Liver (tissue), 8 donors: ENCODE measurements at regions not wholly inside any gene's neighbourhood (a gene's known extent, or its start where the extent isn't known, plus 50 kb on each side); places are given as distances from the start of the nearest gene placed in this dataset.

Experiments
- DNase-seq: peaks from one replicate; pipeline ENCODE4 v3.0.0-alpha.2; 2017; ENCODE audit warnings: low spot score
- H3K27ac ChIP-seq, 2 donors: one replicate each; pipeline ENCODE4 v1.7.0; 2013; ENCODE audit warnings: inconsistent platforms in 2 of 2, low read length in 2 of 2, control low read depth in 1 of 2, low read depth in 1 of 2, mild to moderate bottlenecking in 1 of 2
- H3K27me3 ChIP-seq, 4 donors: one replicate each; pipeline versions ENCODE4 v1.6.1 to v1.7.0; 2013; ENCODE audit warnings: low read length in 3 of 4, inconsistent platforms in 1 of 4, mild to moderate bottlenecking in 1 of 4, moderate library complexity in 1 of 4; ENCODE audit not compliant: control insufficient read depth in 4 of 4, insufficient read depth in 4 of 4
- H3K36me3 ChIP-seq, 4 donors: one replicate each; pipeline versions ENCODE4 v1.6.1 to v1.7.0; 2013; ENCODE audit warnings: low read length in 3 of 4, mild to moderate bottlenecking in 3 of 4, low read depth in 1 of 4, moderate library complexity in 1 of 4; ENCODE audit not compliant: control insufficient read depth in 4 of 4, insufficient read depth in 3 of 4
- H3K4me1 ChIP-seq, 4 donors: one replicate each; pipeline versions ENCODE4 v1.6.1 to v1.7.0; 2013; ENCODE audit warnings: low read length in 3 of 4, mild to moderate bottlenecking in 3 of 4, moderate library complexity in 1 of 4; ENCODE audit not compliant: control insufficient read depth in 4 of 4, insufficient read depth in 4 of 4
- H3K4me3 ChIP-seq, 3 donors: one replicate each; pipeline versions ENCODE4 v1.6.1 to v1.7.0; 2013; ENCODE audit warnings: low read length in 3 of 3, control low read depth in 1 of 3, low read depth in 1 of 3, mild to moderate bottlenecking in 1 of 3
- H3K9ac ChIP-seq, 2 donors: one replicate each; pipeline ENCODE4 v1.7.0; 2013; ENCODE audit warnings: low read length in 2 of 2, mild to moderate bottlenecking in 2 of 2, moderate library complexity in 2 of 2, control low read depth in 1 of 2, low read depth in 1 of 2
- H3K9me3 ChIP-seq, 4 donors: one replicate each; pipeline versions ENCODE4 v1.6.1 to v1.7.0; 2013; ENCODE audit warnings: low read length in 3 of 4; ENCODE audit not compliant: control insufficient read depth in 4 of 4
- ATF3 ChIP-seq: IDR thresholded peaks from 2 replicates; pipeline ENCODE4 v1.6.1; 2016; ENCODE audit warnings: antibody characterized with exemption
- CTCF ChIP-seq: fragments of 150-350 bp; IDR thresholded peaks from 2 replicates; pipeline ENCODE4 v1.5.1; 2017; ENCODE audit warnings: improper control_type of control experiment, low read depth, low read length; ENCODE audit not compliant: missing input control
- EGR1 ChIP-seq, 2 donors: IDR thresholded peaks; 2 replicates each; pipeline ENCODE4 v1.6.1; 2016 to 2018; ENCODE audit warnings: antibody characterized with exemption in 2 of 2, low read depth in 2 of 2
- FOXA1 ChIP-seq: IDR thresholded peaks from 2 replicates; pipeline ENCODE4 v1.6.1; 2016; ENCODE audit warnings: antibody characterized with exemption
- FOXA2 ChIP-seq: IDR thresholded peaks from 2 replicates; pipeline ENCODE4 v1.6.1; 2016; ENCODE audit warnings: antibody characterized with exemption
- GABPA ChIP-seq, 2 donors: IDR thresholded peaks in 1 of 2; conservative IDR thresholded peaks in 1 of 2; 2 replicates each; pipeline ENCODE4 v1.6.1; 2016; ENCODE audit warnings: antibody characterized with exemption in 2 of 2, mild to moderate bottlenecking in 1 of 2, moderate library complexity in 1 of 2
- HNF4A ChIP-seq, 2 donors: conservative IDR thresholded peaks; 2 replicates each; pipeline ENCODE4 v1.6.1; 2016; ENCODE audit warnings: antibody characterized with exemption in 2 of 2, mild to moderate bottlenecking in 2 of 2
- HNF4G ChIP-seq: IDR thresholded peaks from 2 replicates; pipeline ENCODE4 v1.6.1; 2016; ENCODE audit warnings: antibody characterized with exemption
- JUND ChIP-seq, 2 donors: IDR thresholded peaks; 2 replicates each; pipeline ENCODE4 v1.6.1; 2016; ENCODE audit warnings: antibody characterized with exemption in 2 of 2
- MAX ChIP-seq: IDR thresholded peaks from 2 replicates; pipeline ENCODE4 v1.6.1; 2016; ENCODE audit warnings: antibody characterized with exemption
- NR2F2 ChIP-seq: IDR thresholded peaks from 2 replicates; pipeline ENCODE4 v1.6.1; 2016; ENCODE audit warnings: antibody characterized with exemption
- RAD21 ChIP-seq, 2 donors: IDR thresholded peaks; 2 replicates each; pipeline ENCODE4 v1.6.1; 2016; ENCODE audit warnings: antibody characterized with exemption in 2 of 2, mild to moderate bottlenecking in 2 of 2
- REST ChIP-seq: IDR thresholded peaks from 2 replicates; pipeline ENCODE4 v1.6.1; 2016; ENCODE audit warnings: antibody characterized with exemption, mild to moderate bottlenecking
- RXRA ChIP-seq, 2 donors: IDR thresholded peaks; 2 replicates each; pipeline ENCODE4 v1.6.1; 2017 to 2018; ENCODE audit warnings: antibody characterized with exemption in 2 of 2, mild to moderate bottlenecking in 1 of 2
- SP1 ChIP-seq: IDR thresholded peaks from 2 replicates; pipeline ENCODE4 v1.6.1; 2018; ENCODE audit warnings: antibody characterized with exemption, mild to moderate bottlenecking
- TAF1 ChIP-seq: conservative IDR thresholded peaks from 2 replicates; pipeline ENCODE4 v1.6.1; 2016; ENCODE audit warnings: antibody characterized with exemption, mild to moderate bottlenecking
- YY1 ChIP-seq: IDR thresholded peaks from 2 replicates; pipeline ENCODE4 v1.6.1; 2016; ENCODE audit warnings: antibody characterized with exemption, mild to moderate bottlenecking
- ZBTB33 ChIP-seq: IDR thresholded peaks from 2 replicates; pipeline ENCODE4 v1.6.1; 2016; ENCODE audit warnings: antibody characterized with exemption
- whole genome bisulfite sequencing: extraction: QIAGEN DNeasy Blood & Tissue Kit; methylation state at CpG from one replicate; pipeline ENCODE4 v1.1.7; 2013; 5-methylcytosine and 5-hydroxymethylcytosine counted together
- donor health status: healthy.
- donor health status: healthy.
- donor health status: healthy.
- donor health status: healthy.
- donor health status: healthy.

GRCh38 chr10:57825015-57825414 lies 442.7 kb downstream of the IPMK start:
- Histone ChIP-seq H3K36me3 (no peaks in the 10 kb centered on the region), H3K9ac (no peak overlapping the region)
- TF ChIP-seq JUND (IDR thresholded peaks at IDR 0.05) (no peak), RXRA (IDR thresholded peaks at IDR 0.05) (no peak), RAD21 (IDR thresholded peaks at IDR 0.05) (no peak), HNF4A (conservative IDR thresholded peaks at IDR 0.05) (no peak), TAF1 (no peak), SP1 (no peak)

GRCh38 chr10:57823398-57823797 lies 444.3 kb downstream of the IPMK start:
- H3K27ac ChIP-seq = peak overlapping the region in 1 of 2 donors; percentile 21
- no peak for DNase-seq
- no peak overlapping the region for H3K9ac ChIP-seq
- H3K4me1 ChIP-seq = peaks cover 0 to 9% (median 4%) of the 10 kb centered on the region in 4 donors
- TF ChIP-seq EGR1 (IDR thresholded peaks at IDR 0.05; ENCODE audit: low read depth in 2 of 2) (no peak), FOXA2 (peak; percentile 70), CTCF (no peak), HNF4A (conservative IDR thresholded peaks at IDR 0.05) (peak; percentile 16 to 47), REST (no peak), ATF3 (peak; percentile 72), MAX (no peak), HNF4G (no peak), RAD21 (IDR thresholded peaks at IDR 0.05) (peak in 1 of 2 donors; percentile 39), TAF1 (no peak), GABPA (IDR thresholded peaks at IDR 0.05 in 1 of 2, conservative IDR thresholded peaks at IDR 0.05 in 1 of 2) (no peak), JUND (IDR thresholded peaks at IDR 0.05) (peak in 1 of 2 donors; percentile 57), SP1 (no peak), RXRA (IDR thresholded peaks at IDR 0.05) (peak; percentile 16 to 62), ZBTB33 (no peak), NR2F2 (no peak), FOXA1 (no peak), YY1 (peak; percentile 64)
- H3K27me3 ChIP-seq = no peaks in the 10 kb centered on the region
- H3K4me3 ChIP-seq = no peak overlapping the region
- WGBS = 40% methylated on average over 2 of the region's 2 CpGs
- no peaks in the 10 kb centered on the region for H3K9me3 ChIP-seq
- no peaks in the 10 kb centered on the region for H3K36me3 ChIP-seq

More at GRCh38 chr10:57825015-57825414, 442.7 kb downstream of the IPMK start:
- DNase-seq = no peak
- no peaks in the 10 kb centered on the region for H3K9me3 ChIP-seq
- H3K4me1 ChIP-seq = peaks cover 0 to 9% (median 4%) of the 10 kb centered on the region in 4 donors
- H3K27me3 ChIP-seq = no peaks in the 10 kb centered on the region
- H3K27ac ChIP-seq = no peak overlapping the region
- H3K4me3 ChIP-seq = no peak overlapping the region
